RWPE2 (cell line): ENCODE measurements at regions not wholly inside any gene's neighbourhood (a gene's known extent, or its start where the extent isn't known, plus 50 kb on each side); places are given as distances from the start of the nearest gene placed in this dataset.

Experiments used
- ATAC-seq: fragments of 200-7000 bp; cut with Tn5 transposase; 3 replicates; pipeline ENCODE4 v1.9.1; 2021; ENCODE audit warnings: low read depth
- DNase-seq: peaks from one replicate; pipeline ENCODE4 v3.0.0-alpha.2; 2020; ENCODE audit warnings: low spot score
- H3K27ac ChIP-seq: fragments of 450-650 bp; 2 replicates; pipeline ENCODE4 v1.5.1; 2017; ENCODE audit warnings: mild to moderate bottlenecking; ENCODE audit not compliant: poor library complexity, severe bottlenecking
- H3K27me3 ChIP-seq: fragments of 250-450 bp; sonication (Bioruptor Pico); 2 replicates; pipeline ENCODE4 v1.5.1; 2021; ENCODE audit warnings: mild to moderate bottlenecking, moderate library complexity; ENCODE audit not compliant: insufficient read depth, poor library complexity, severe bottlenecking
- H3K36me3 ChIP-seq: fragments of 250-450 bp; sonication (Bioruptor Pico); 2 replicates; pipeline ENCODE4 v1.5.1; 2020; ENCODE audit warnings: low read depth, mild to moderate bottlenecking, moderate library complexity
- H3K4me1 ChIP-seq: fragments of 250-450 bp; sonication (Bioruptor Pico); 2 replicates; pipeline ENCODE4 v1.5.1; 2021; ENCODE audit warnings: mild to moderate bottlenecking, moderate library complexity; ENCODE audit not compliant: insufficient read depth, poor library complexity, severe bottlenecking
- H3K4me3 ChIP-seq: fragments of 250-450 bp; sonication (Bioruptor Pico); 2 replicates; pipeline ENCODE4 v1.5.1; 2021; ENCODE audit warnings: mild to moderate bottlenecking, moderate library complexity; ENCODE audit not compliant: severe bottlenecking
- H3K9me3 ChIP-seq: fragments of 250-450 bp; sonication (Bioruptor Pico); 2 replicates; pipeline ENCODE4 v1.5.1; 2021; ENCODE audit warnings: mild to moderate bottlenecking, moderate library complexity; ENCODE audit not compliant: severe bottlenecking
- CTCF ChIP-seq: fragments of 450-650 bp; IDR thresholded peaks from one replicate; pipeline ENCODE4 v1.5.1; 2017; ENCODE audit warnings: mild to moderate bottlenecking, moderate library complexity; ENCODE audit not compliant: poor library complexity, severe bottlenecking

- H3K4me1 ChIP-seq: no peaks in the 10 kb centered on the region
- H3K27ac ChIP-seq: no peak overlapping the region
- no peak for TF ChIP-seq CTCF
- no peaks in the 10 kb centered on the region for H3K9me3 ChIP-seq
- no peak for DNase-seq
- H3K27me3 ChIP-seq: no peaks in the 10 kb centered on the region
- no peak for ATAC-seq
- no peak overlapping the region for H3K4me3 ChIP-seq
- no peaks in the 10 kb centered on the region for H3K36me3 ChIP-seq
These were observed 1819.3 kb downstream of the PCDH9 start for GRCh38 chr13:65410791-65411190.

- DNase-seq (no peak), ATAC-seq (no peak)
- Histone ChIP-seq H3K4me3 (no peak overlapping the region), H3K9me3 (no peaks in the 10 kb centered on the region), H3K4me1 (no peaks in the 10 kb centered on the region), H3K36me3 (no peaks in the 10 kb centered on the region), H3K27ac (no peak overlapping the region), H3K27me3 (no peaks in the 10 kb centered on the region)
- TF ChIP-seq CTCF: no peak
These were observed 1828.8 kb downstream of the PCDH9 start for GRCh38 chr13:65401315-65401714.

- TF ChIP-seq CTCF: no peak
- DNase-seq (no peak), ATAC-seq (no peak)
- no peak overlapping the region for H3K4me3 ChIP-seq
- no peak overlapping the region for H3K27ac ChIP-seq
- H3K36me3 ChIP-seq: no peaks in the 10 kb centered on the region
- no peaks in the 10 kb centered on the region for H3K4me1 ChIP-seq
- H3K27me3 ChIP-seq: no peaks in the 10 kb centered on the region
- H3K9me3 ChIP-seq: no peaks in the 10 kb centered on the region
These were observed 1829.4 kb downstream of the PCDH9 start for GRCh38 chr13:65400702-65401101.

GRCh38 chr13:65387743-65388347, 1842.3 kb downstream of the PCDH9 start:
- Histone ChIP-seq H3K4me3 (no peak overlapping the region), H3K36me3 (no peaks in the 10 kb centered on the region), H3K4me1 (no peaks in the 10 kb centered on the region), H3K27ac (no peak overlapping the region), H3K9me3 (peaks cover 1% of the 10 kb centered on the region), H3K27me3 (no peaks in the 10 kb centered on the region)
- TF ChIP-seq CTCF: no peak
- ATAC-seq (no peak), DNase-seq (no peak)

GRCh38 chr13:65378943-65379519, 1851.1 kb downstream of the PCDH9 start:
- no peak for TF ChIP-seq CTCF
- DNase-seq (no peak), ATAC-seq (no peak)
- no peak overlapping the region for H3K27ac ChIP-seq
- H3K36me3 ChIP-seq: no peaks in the 10 kb centered on the region
- no peaks in the 10 kb centered on the region for H3K4me1 ChIP-seq
- H3K27me3 ChIP-seq: no peaks in the 10 kb centered on the region
- no peak overlapping the region for H3K4me3 ChIP-seq
- no peaks in the 10 kb centered on the region for H3K9me3 ChIP-seq
